Epithelial cell of prostate (primary cell): ENCODE measurements at regions not wholly inside any gene's neighbourhood (a gene's known extent, or its start where the extent isn't known, plus 50 kb on each side); places are given as distances from the start of the nearest gene placed in this dataset.

ENCODE experiments used
- DNase-seq: peaks from one replicate; pipeline ENCODE4 v3.0.0-alpha.2; 2011; ENCODE audit warnings: low read depth, low spot score
- H3K27ac ChIP-seq: fragments of 450-650 bp; 2 replicates; pipeline ENCODE4 v1.5.1; 2017; ENCODE audit warnings: mild to moderate bottlenecking

- no peak for DNase-seq
- H3K27ac ChIP-seq = no peak overlapping the region
Measured at GRCh38 chr5:172503925-172504700, 49.8 kb upstream of the SH3PXD2B start.
